Liver (tissue), 3 donors: ENCODE measurements at regions not wholly inside any gene's neighbourhood (a gene's known extent, or its start where the extent isn't known, plus 50 kb on each side); places are given as distances from the start of the nearest gene placed in this dataset.

Source experiments
- CTCF ChIP-seq: fragments of 150-350 bp; IDR thresholded peaks from 2 replicates; pipeline ENCODE4 v1.5.1; 2017; ENCODE audit warnings: improper control_type of control experiment, low read depth, low read length; ENCODE audit not compliant: missing input control
- HNF4G ChIP-seq: IDR thresholded peaks from 2 replicates; pipeline ENCODE4 v1.6.1; 2016; ENCODE audit warnings: antibody characterized with exemption
- JUND ChIP-seq, 2 donors: IDR thresholded peaks; 2 replicates each; pipeline ENCODE4 v1.6.1; 2016; ENCODE audit warnings: antibody characterized with exemption in 2 of 2
- MAX ChIP-seq: IDR thresholded peaks from 2 replicates; pipeline ENCODE4 v1.6.1; 2016; ENCODE audit warnings: antibody characterized with exemption
- RAD21 ChIP-seq, 2 donors: IDR thresholded peaks; 2 replicates each; pipeline ENCODE4 v1.6.1; 2016; ENCODE audit warnings: antibody characterized with exemption in 2 of 2, mild to moderate bottlenecking in 2 of 2
- REST ChIP-seq: IDR thresholded peaks from 2 replicates; pipeline ENCODE4 v1.6.1; 2016; ENCODE audit warnings: antibody characterized with exemption, mild to moderate bottlenecking
- SP1 ChIP-seq: IDR thresholded peaks from 2 replicates; pipeline ENCODE4 v1.6.1; 2018; ENCODE audit warnings: antibody characterized with exemption, mild to moderate bottlenecking
- TAF1 ChIP-seq: conservative IDR thresholded peaks from 2 replicates; pipeline ENCODE4 v1.6.1; 2016; ENCODE audit warnings: antibody characterized with exemption, mild to moderate bottlenecking
- YY1 ChIP-seq: IDR thresholded peaks from 2 replicates; pipeline ENCODE4 v1.6.1; 2016; ENCODE audit warnings: antibody characterized with exemption, mild to moderate bottlenecking
- donor health status: healthy.
- donor health status: healthy.

GRCh38 chr10:62550173-62550572 lies 176.0 kb downstream of the ZNF365 start:
- TF ChIP-seq CTCF (no peak), TAF1 (no peak), JUND (IDR thresholded peaks at IDR 0.05) (no peak), HNF4G (no peak), YY1 (no peak), RAD21 (IDR thresholded peaks at IDR 0.05) (no peak), SP1 (no peak), REST (no peak), MAX (no peak)
